ENCODE measurements at regions not wholly inside any gene's neighbourhood (a gene's known extent, or its start where the extent isn't known, plus 50 kb on each side); places are given as distances from the start of the nearest gene placed in this dataset.

DNA sequence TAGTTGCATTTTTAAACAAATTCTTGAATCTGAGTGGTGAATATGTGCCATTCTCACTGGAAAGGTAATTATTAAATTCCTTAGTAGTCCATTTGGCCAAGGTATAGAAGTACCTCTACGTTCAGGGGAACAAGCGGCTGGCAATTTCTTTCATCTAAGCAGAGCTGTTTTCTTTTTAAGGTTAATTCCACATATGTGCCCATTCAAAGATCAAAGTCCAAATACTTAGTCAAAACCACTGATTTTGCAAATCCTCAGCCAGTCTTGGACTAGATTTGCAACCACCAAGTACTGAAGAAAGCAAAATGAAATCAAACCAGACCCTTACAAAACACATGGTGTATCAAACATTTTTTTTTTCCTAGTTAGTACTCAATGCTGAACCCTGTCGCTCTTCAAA, 68.7 kb upstream of the JDP2 start:
- Histone ChIP-seq H2AK5ac (ENCODE audit: insufficient read length, low read length) (no peak overlapping the region), H2BK120ac (ENCODE audit: low read depth, low read length, poor library complexity, severe bottlenecking) (no peak overlapping the region), H2BK20ac (ENCODE audit: low read depth, low read length, poor library complexity, severe bottlenecking) (no peak overlapping the region), H2AFZ (ENCODE audit: low read length) (no peak overlapping the region), H4K20me1 (ENCODE audit: control insufficient read depth, insufficient read depth, insufficient read length) (no peaks in the 10 kb centered on the region), H3K4me1 (ENCODE audit: insufficient read depth, low read length) (no peaks in the 10 kb centered on the region), H3K27me3 (ENCODE audit: insufficient read depth, low read length) (no peaks in the 10 kb centered on the region), H3K14ac (ENCODE audit: insufficient read depth, low read length) (no peak overlapping the region), H3K23ac (ENCODE audit: insufficient read length, low read depth, low read length) (no peak overlapping the region), H3K27ac (ENCODE audit: insufficient read length, low read depth, low read length) (no peak overlapping the region), H3K9ac (ENCODE audit: extremely low read depth, insufficient read length, low read length) (no peak overlapping the region), H2BK15ac (ENCODE audit: low read depth, low read length) (no peak overlapping the region), H4K5ac (ENCODE audit: insufficient read length, low read depth, low read length) (no peak overlapping the region), H3T11ph (ENCODE audit: low read length) (no peak overlapping the region), H2BK12ac (ENCODE audit: insufficient read length, low read depth, low read length) (no peak overlapping the region), H3K4me2 (ENCODE audit: insufficient read depth, insufficient read length, low read length) (no peak overlapping the region), H2BK5ac (ENCODE audit: insufficient read length, low read length) (no peak overlapping the region), H3K79me1 (ENCODE audit: insufficient read depth, low read depth, low read length, poor library complexity, severe bottlenecking) (no peaks in the 10 kb centered on the region), H4K91ac (ENCODE audit: insufficient read length, low read depth, low read length) (no peak overlapping the region), H3K79me2 (ENCODE audit: insufficient read depth, low read length) (no peaks in the 10 kb centered on the region), H3K18ac (ENCODE audit: insufficient read length, low read depth, low read length) (no peak overlapping the region), H3K9me3 (ENCODE audit: control insufficient read depth, low read depth, low read length) (no peaks in the 10 kb centered on the region), H4K8ac (replicated peaks; ENCODE audit: insufficient read length, low read depth, low read length) (no peak overlapping the region), H3K56ac (ENCODE audit: insufficient read length, low read depth, low read length) (no peak overlapping the region), H3K4ac (ENCODE audit: low read depth, low read length) (no peak overlapping the region), H3K23me2 (ENCODE audit: insufficient read length, low read depth, low read length, poor library complexity, severe bottlenecking) (no peaks in the 10 kb centered on the region)
- TF ChIP-seq, protein P1, sequence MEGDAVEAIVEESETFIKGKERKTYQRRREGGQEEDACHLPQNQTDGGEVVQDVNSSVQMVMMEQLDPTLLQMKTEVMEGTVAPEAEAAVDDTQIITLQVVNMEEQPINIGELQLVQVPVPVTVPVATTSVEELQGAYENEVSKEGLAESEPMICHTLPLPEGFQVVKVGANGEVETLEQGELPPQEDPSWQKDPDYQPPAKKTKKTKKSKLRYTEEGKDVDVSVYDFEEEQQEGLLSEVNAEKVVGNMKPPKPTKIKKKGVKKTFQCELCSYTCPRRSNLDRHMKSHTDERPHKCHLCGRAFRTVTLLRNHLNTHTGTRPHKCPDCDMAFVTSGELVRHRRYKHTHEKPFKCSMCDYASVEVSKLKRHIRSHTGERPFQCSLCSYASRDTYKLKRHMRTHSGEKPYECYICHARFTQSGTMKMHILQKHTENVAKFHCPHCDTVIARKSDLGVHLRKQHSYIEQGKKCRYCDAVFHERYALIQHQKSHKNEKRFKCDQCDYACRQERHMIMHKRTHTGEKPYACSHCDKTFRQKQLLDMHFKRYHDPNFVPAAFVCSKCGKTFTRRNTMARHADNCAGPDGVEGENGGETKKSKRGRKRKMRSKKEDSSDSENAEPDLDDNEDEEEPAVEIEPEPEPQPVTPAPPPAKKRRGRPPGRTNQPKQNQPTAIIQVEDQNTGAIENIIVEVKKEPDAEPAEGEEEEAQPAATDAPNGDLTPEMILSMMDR (conservative IDR thresholded peaks at IDR 0.05): no peak
- no peaks in the 10 kb centered on the region for H3K36me3 Mint-ChIP-seq (ENCODE audit: insufficient read depth in 1 of 3, low read depth in 3 of 3)
- H3K4me1 Mint-ChIP-seq: peaks cover 6 to 8% of the 10 kb centered on the region in 2 experiments
- WGBS (ENCODE audit: extremely low coverage, insufficient read length, low lambda C conversion rate): no CpG with 5 or more reads among the region's 3 CpGs
- H3K4me3 Mint-ChIP-seq: no peak overlapping the region
- H3K27ac Mint-ChIP-seq: no peak overlapping the region
- DNase-seq: no peak
- no peaks in the 10 kb centered on the region for H3K9me3 Mint-ChIP-seq
- H3K27me3 Mint-ChIP-seq (ENCODE audit: low read depth): peaks cover 6% of the 10 kb centered on the region; the same call in 1 of the 2 replicates

All from H9 (cell line).